HepG2 (cell line): ENCODE measurements at regions not wholly inside any gene's neighbourhood (a gene's known extent, or its start where the extent isn't known, plus 50 kb on each side); places are given as distances from the start of the nearest gene placed in this dataset.

ENCODE experiments used
- ATAC-seq: fragments of 200-7000 bp; cut with Tn5 transposase; 3 replicates; pipeline ENCODE4 v1.9.1; 2020; ENCODE audit warnings: mild to moderate bottlenecking, moderate library complexity
- BruUV-seq: library from RNA; stranded (reverse); fragments of 400-500 nt; replicated peaks from 2 replicates; lab custom pipeline; 2021; lab: Mats Ljungman, UMichigan
- CTCF ChIA-PET: fragments of 300-600 bp; formaldehyde crosslinking; extraction: SDS; loops from one replicate; lab custom pipeline; 2021; ENCODE audit warnings: low total read pairs, inconsistent platforms, low intra/inter-chr PET ratio; lab: Yijun Ruan, JAX
- POLR2A ChIA-PET: fragments of 350-600 bp; sonication (Branson Sonifier 250); formaldehyde crosslinking; loops from one replicate; lab custom pipeline; 2020; ENCODE audit warnings: antibody characterized with exemption, inconsistent platforms; lab: Yijun Ruan, JAX
- DNase-seq: peaks from one replicate; pipeline ENCODE4 v3.0.0-alpha.2; 2015; ENCODE audit warnings: low spot score
- FAIRE-seq: peaks from 3 replicates; lab custom pipeline; 2011; peaks lifted over from hg19 to GRCh38; lab: Jason Lieb, UNC
- H2AFZ ChIP-seq: one replicate; pipeline ENCODE4 v1.6.1; 2011; ENCODE audit warnings: low read length, inconsistent platforms
- H3K27ac ChIP-seq: fragments of 300-600 bp; 3 replicates; pipeline ENCODE4 v1.8.0; 2011; ENCODE audit warnings: mixed run types, mild to moderate bottlenecking, mixed read lengths, low read length, inconsistent platforms; ENCODE audit not compliant: insufficient read depth; ENCODE audit errors: extremely low read length
- H3K27me3 ChIP-seq, 2 experiments: fragments of 200-600 bp in 1 of 2; 2 replicates in 1 of 2; 3 replicates in 1 of 2; pipeline versions ENCODE4 v1.6.0 to v1.8.0; 2011; ENCODE audit warnings: low read length in 2 of 2, mild to moderate bottlenecking in 2 of 2, moderate library complexity in 2 of 2, inconsistent platforms in 1 of 2; ENCODE audit not compliant: insufficient read depth in 2 of 2, control insufficient read depth in 1 of 2
- H3K36me3 ChIP-seq, 2 experiments: fragments of 200-600 bp in 1 of 2; replicated peaks in 1 of 2; 2 replicates in 1 of 2; 3 replicates in 1 of 2; pipeline versions ENCODE4 v1.5.1 to v1.8.0; 2011; ENCODE audit warnings: low read length in 2 of 2, inconsistent platforms in 1 of 2; ENCODE audit not compliant: insufficient read depth in 2 of 2, control insufficient read depth in 1 of 2
- H3K4me1 ChIP-seq: 2 replicates; pipeline ENCODE4 v1.5.1; 2012; ENCODE audit warnings: low read length, inconsistent platforms; ENCODE audit not compliant: insufficient read depth
- H3K4me2 ChIP-seq: 2 replicates; pipeline ENCODE4 v1.6.0; 2011; ENCODE audit warnings: low read depth, low read length, inconsistent platforms
- H3K4me3 ChIP-seq, 3 experiments: fragments of 200-600 bp in 1 of 3; sonication (generic), shearing (Covaris generic) in 1 of 3; replicated peaks in 1 of 3; 2 replicates each; pipeline ENCODE4 v1.5.1; 2011 to 2016; ENCODE audit warnings: low read length in 3 of 3, inconsistent platforms in 2 of 3, low read depth in 2 of 3, mild to moderate bottlenecking in 2 of 3, control low read depth in 1 of 3, mixed read lengths in 1 of 3; ENCODE audit not compliant: insufficient read depth in 1 of 3
- H3K79me2 ChIP-seq: one replicate; pipeline ENCODE4 v1.6.1; 2011; ENCODE audit warnings: low read length, inconsistent platforms; ENCODE audit not compliant: insufficient read depth
- H3K9ac ChIP-seq: 2 replicates; pipeline ENCODE4 v1.6.0; 2011; ENCODE audit warnings: mild to moderate bottlenecking, low read depth, low read length, inconsistent platforms; ENCODE audit not compliant: insufficient read depth
- H3K9me3 ChIP-seq: 2 replicates; pipeline ENCODE4 v1.5.1; 2012; ENCODE audit warnings: mild to moderate bottlenecking, low read length
- H4K20me1 ChIP-seq: 2 replicates; pipeline ENCODE4 v1.6.0; 2011; ENCODE audit warnings: inconsistent platforms, mild to moderate bottlenecking, low read length, moderate library complexity; ENCODE audit not compliant: insufficient read depth
- ATM ChIP-seq: fragments of 450-650 bp; IDR thresholded peaks from 2 replicates; pipeline ENCODE4 v1.7.1; 2017; ENCODE audit warnings: mild to moderate bottlenecking, borderline replicate concordance
- CREM ChIP-seq, 2 experiments: sonication (generic) in 1 of 2; formaldehyde crosslinking in 1 of 2; IDR thresholded peaks; 2 replicates each; pipeline versions ENCODE4 v1.4.0 to v1.6.1; 2016 to 2020; ENCODE audit warnings: antibody characterized with exemption in 1 of 2, mild to moderate bottlenecking in 1 of 2, missing genetic modification reagents in 1 of 2
- GFI1 ChIP-seq: sonication (generic); formaldehyde crosslinking; IDR thresholded peaks from 2 replicates; pipeline ENCODE4 v1.5.0; 2020; ENCODE audit warnings: missing genetic modification reagents, mild to moderate bottlenecking, borderline replicate concordance
- HDAC1 ChIP-seq: sonication (generic); formaldehyde crosslinking; IDR thresholded peaks from 2 replicates; pipeline ENCODE4 v1.5.1; 2020; ENCODE audit warnings: mild to moderate bottlenecking, missing genetic modification reagents
- HIVEP1 ChIP-seq: sonication (generic); formaldehyde crosslinking; IDR thresholded peaks from 2 replicates; pipeline ENCODE4 v1.4.0; 2020; ENCODE audit warnings: mild to moderate bottlenecking, missing genetic modification reagents
- KLF12 ChIP-seq: sonication (generic); formaldehyde crosslinking; IDR thresholded peaks from 2 replicates; pipeline ENCODE4 v1.4.0; 2020; ENCODE audit warnings: missing genetic modification reagents, borderline replicate concordance
- KLF16 ChIP-seq, 2 experiments: sonication (generic) in 1 of 2; formaldehyde crosslinking in 1 of 2; IDR thresholded peaks; 2 replicates each; pipeline versions ENCODE4 v1.6.1 to v1.8.0; 2016 to 2023; ENCODE audit warnings: missing genetic modification reagents in 2 of 2, missing compliant biosample characterization in 1 of 2
- KMT2B ChIP-seq: IDR thresholded peaks from 2 replicates; pipeline ENCODE4 v1.6.1; 2016; ENCODE audit warnings: missing genetic modification reagents, missing compliant biosample characterization
- NCOA5 ChIP-seq: sonication (generic); formaldehyde crosslinking; IDR thresholded peaks from 2 replicates; pipeline ENCODE4 v1.4.0; 2020; ENCODE audit warnings: missing genetic modification reagents
- PHF21A ChIP-seq: sonication (generic); formaldehyde crosslinking; IDR thresholded peaks from 2 replicates; pipeline ENCODE4 v1.5.0; 2020; ENCODE audit warnings: mild to moderate bottlenecking, missing genetic modification reagents
- PHF5A ChIP-seq: IDR thresholded peaks from one replicate; pipeline ENCODE4 v1.6.1; 2018; ENCODE audit warnings: low read depth, missing genetic modification reagents; ENCODE audit not compliant: unreplicated experiment
- SRSF4 ChIP-seq: fragments of 200-400 bp; formaldehyde crosslinking; IDR thresholded peaks from one replicate; pipeline ENCODE4 v1.6.1; 2018; ENCODE audit warnings: mild to moderate bottlenecking, low read depth, low read length, moderate library complexity; ENCODE audit not compliant: poor library complexity, severe bottlenecking
- SSRP1 ChIP-seq: IDR thresholded peaks from 2 replicates; pipeline ENCODE4 v1.6.1; 2016; ENCODE audit warnings: control low read depth
- TAF15 ChIP-seq: fragments of 200-400 bp; formaldehyde crosslinking; IDR thresholded peaks from one replicate; pipeline ENCODE4 v1.6.1; 2018; ENCODE audit warnings: mild to moderate bottlenecking, low read depth, low read length; ENCODE audit not compliant: poor library complexity, severe bottlenecking
- TCF12 ChIP-seq, 2 experiments: fragments of 450-650 bp in 1 of 2; sonication (generic) in 1 of 2; formaldehyde crosslinking in 1 of 2; IDR thresholded peaks; 2 replicates each; pipeline versions ENCODE4 v1.6.1 to v1.8.0; 2017 to 2022; ENCODE audit warnings: antibody characterized with exemption in 1 of 2, mild to moderate bottlenecking in 1 of 2, missing genetic modification reagents in 1 of 2, moderate library complexity in 1 of 2
- ZC3H13 ChIP-seq: sonication (generic); formaldehyde crosslinking; IDR thresholded peaks from 2 replicates; pipeline ENCODE4 v1.8.1; 2023; ENCODE audit warnings: mild to moderate bottlenecking, missing genetic modification reagents, moderate library complexity
- ZFP36L1 ChIP-seq: sonication (generic); formaldehyde crosslinking; IDR thresholded peaks from 2 replicates; pipeline ENCODE4 v1.8.0; 2022; ENCODE audit warnings: mild to moderate bottlenecking, missing genetic modification reagents, moderate library complexity
- ZNF333 ChIP-seq: sonication (generic); formaldehyde crosslinking; IDR thresholded peaks from 2 replicates; pipeline ENCODE4 v1.4.0; 2020; ENCODE audit warnings: mild to moderate bottlenecking, missing genetic modification reagents, borderline replicate concordance
- ZNF510 ChIP-seq: sonication (generic); formaldehyde crosslinking; IDR thresholded peaks from 2 replicates; pipeline ENCODE4 v1.4.0; 2020; ENCODE audit warnings: low read depth, mild to moderate bottlenecking, missing genetic modification reagents
- ZNF558 ChIP-seq: sonication (generic); formaldehyde crosslinking; IDR thresholded peaks from 2 replicates; pipeline ENCODE4 v1.9.0; 2022; ENCODE audit warnings: mild to moderate bottlenecking, missing genetic modification reagents, borderline replicate concordance
- ZNF713 ChIP-seq: sonication (generic); formaldehyde crosslinking; IDR thresholded peaks from 2 replicates; pipeline ENCODE4 v1.4.0; 2020; ENCODE audit warnings: mild to moderate bottlenecking, missing genetic modification reagents
- ZNF777 ChIP-seq: sonication (generic); formaldehyde crosslinking; IDR thresholded peaks from 2 replicates; pipeline ENCODE4 v1.4.0; 2020; ENCODE audit warnings: missing genetic modification reagents
- WGBS: methylation state at CpG from one replicate; pipeline ENCODE4 v1.1.6; 2017; ENCODE audit warnings: low lambda C conversion rate; 5-methylcytosine and 5-hydroxymethylcytosine counted together
- in situ Hi-C: cut with HindIII; loops from 2 replicates; pipeline ENCODE4 v1.10.0; 2017; ENCODE audit warnings: low pct_unique_long_range_greater_than_20kb; ENCODE audit not compliant: extremely low pct_ligation_motif_present
- intact Hi-C: fragments of 100-400 bp; cut with micrococcal nuclease; formaldehyde crosslinking; loops from one replicate; pipeline ENCODE4 v1.10.0; 2022; ENCODE audit not compliant: unreplicated experiment
- TF ChIP-seq, protein P1 (sequence below): sonication (generic); formaldehyde crosslinking; IDR thresholded peaks from 2 replicates; pipeline ENCODE4 v1.5.0; 2020; ENCODE audit warnings: missing genetic modification reagents
- TF ChIP-seq, protein P2 (sequence below): fragments of 450-650 bp; IDR thresholded peaks from 2 replicates; pipeline ENCODE4 v1.6.1; 2016

DNA sequence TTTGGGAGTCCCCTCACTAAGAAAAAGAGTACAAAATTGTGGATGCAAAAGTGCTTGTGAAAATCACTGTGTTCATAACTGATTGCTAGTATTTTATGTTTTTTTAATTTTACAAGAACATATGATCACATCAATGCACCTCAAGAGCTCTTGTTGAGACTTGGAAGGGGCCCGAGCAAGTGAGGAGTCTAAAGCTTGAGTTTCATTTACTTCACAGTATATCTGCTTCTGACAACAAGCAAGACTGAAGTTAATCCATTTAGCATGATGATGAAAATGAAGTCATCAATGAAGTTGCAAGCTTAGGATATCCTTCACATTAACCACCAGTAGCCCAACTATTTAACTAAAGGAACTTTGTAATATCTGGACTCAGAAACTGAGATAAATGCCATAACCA, 182.5 kb upstream of the DIO2 start (continued):
- TF ChIP-seq ZNF333 (no peak), KLF12 (CRISPR knock-in tag) (no peak), GFI1 (CRISPR knock-in tag) (no peak), TAF15 (no peak), PHF21A (CRISPR knock-in tag) (no peak), SRSF4 (no peak)
- TF ChIP-seq, protein P1, sequence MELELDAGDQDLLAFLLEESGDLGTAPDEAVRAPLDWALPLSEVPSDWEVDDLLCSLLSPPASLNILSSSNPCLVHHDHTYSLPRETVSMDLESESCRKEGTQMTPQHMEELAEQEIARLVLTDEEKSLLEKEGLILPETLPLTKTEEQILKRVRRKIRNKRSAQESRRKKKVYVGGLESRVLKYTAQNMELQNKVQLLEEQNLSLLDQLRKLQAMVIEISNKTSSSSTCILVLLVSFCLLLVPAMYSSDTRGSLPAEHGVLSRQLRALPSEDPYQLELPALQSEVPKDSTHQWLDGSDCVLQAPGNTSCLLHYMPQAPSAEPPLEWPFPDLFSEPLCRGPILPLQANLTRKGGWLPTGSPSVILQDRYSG (CRISPR knock-in tag): no peak

DNA sequence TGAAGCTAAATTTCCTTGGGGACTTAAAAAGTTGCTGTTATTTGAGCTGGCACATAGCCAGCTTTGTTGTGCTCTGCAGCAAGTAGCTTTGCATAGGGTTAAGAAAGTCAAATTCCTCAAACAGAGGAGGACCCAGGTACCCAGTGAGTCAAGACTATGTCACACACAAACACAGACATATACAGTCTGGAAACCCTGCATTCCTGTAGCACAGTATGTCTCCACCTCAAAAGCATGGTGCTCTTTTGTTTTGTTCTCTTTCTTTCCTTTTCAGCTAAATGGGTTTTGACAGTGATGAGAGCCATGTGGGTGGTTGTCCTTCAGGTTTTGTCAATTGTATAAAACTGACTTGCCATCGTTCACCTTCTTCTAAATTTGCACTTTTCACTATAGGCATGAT, 179.6 kb upstream of the DIO2 start:
- H3K4me2 ChIP-seq: no peak overlapping the region
- H3K79me2 ChIP-seq: no peaks in the 10 kb centered on the region
- H3K4me1 ChIP-seq: no peaks in the 10 kb centered on the region
- BruUV-seq: no TSS peak
- H4K20me1 ChIP-seq: no peaks in the 10 kb centered on the region
- H3K36me3 ChIP-seq: no peaks in the 10 kb centered on the region
- ATAC-seq: no peak
- intact Hi-C loops (no loop called here), in situ Hi-C loops (no loop called here)
- TF ChIP-seq, protein P2, sequence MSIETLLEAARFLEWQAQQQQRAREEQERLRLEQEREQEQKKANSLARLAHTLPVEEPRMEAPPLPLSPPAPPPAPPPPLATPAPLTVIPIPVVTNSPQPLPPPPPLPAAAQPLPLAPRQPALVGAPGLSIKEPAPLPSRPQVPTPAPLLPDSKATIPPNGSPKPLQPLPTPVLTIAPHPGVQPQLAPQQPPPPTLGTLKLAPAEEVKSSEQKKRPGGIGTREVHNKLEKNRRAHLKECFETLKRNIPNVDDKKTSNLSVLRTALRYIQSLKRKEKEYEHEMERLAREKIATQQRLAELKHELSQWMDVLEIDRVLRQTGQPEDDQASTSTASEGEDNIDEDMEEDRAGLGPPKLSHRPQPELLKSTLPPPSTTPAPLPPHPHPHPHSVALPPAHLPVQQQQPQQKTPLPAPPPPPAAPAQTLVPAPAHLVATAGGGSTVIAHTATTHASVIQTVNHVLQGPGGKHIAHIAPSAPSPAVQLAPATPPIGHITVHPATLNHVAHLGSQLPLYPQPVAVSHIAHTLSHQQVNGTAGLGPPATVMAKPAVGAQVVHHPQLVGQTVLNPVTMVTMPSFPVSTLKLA: no peak
- TF ChIP-seq CREM (IDR thresholded peaks at IDR 0.05) (no peak), CREM (CRISPR knock-in tag; IDR thresholded peaks at IDR 0.05) (no peak), HIVEP1 (CRISPR knock-in tag) (no peak), ZNF558 (no peak), ZNF510 (CRISPR knock-in tag) (no peak), ZNF713 (CRISPR knock-in tag) (no peak), ZNF777 (CRISPR knock-in tag) (no peak), HDAC1 (CRISPR knock-in tag) (no peak), SSRP1 (CRISPR knock-in tag) (no peak), KLF16 (CRISPR knock-in tag; IDR thresholded peaks at IDR 0.05) (no peak), NCOA5 (no peak), KMT2B (no peak), ATM (no peak), PHF5A (CRISPR knock-in tag) (no peak), ZFP36L1 (CRISPR knock-in tag) (no peak), TCF12 (IDR thresholded peaks at IDR 0.05) (no peak), TCF12 (CRISPR knock-in tag; IDR thresholded peaks at IDR 0.05) (no peak), ZC3H13 (CRISPR knock-in tag) (no peak)
- no peak overlapping the region for H3K4me3 ChIP-seq
- no peak for DNase-seq
- H3K27ac ChIP-seq: no peak overlapping the region
- H3K27me3 ChIP-seq: no peaks in the 10 kb centered on the region
- H3K9me3 ChIP-seq: no peaks in the 10 kb centered on the region
- no peak overlapping the region for H3K9ac ChIP-seq
- POLR2A ChIA-PET: no interaction called here
- 0% methylated on average over 1 of the region's 1 CpG for WGBS
- CTCF ChIA-PET: no interaction called here
- FAIRE-seq: no peak
- no peak overlapping the region for H2AFZ ChIP-seq
